ENCODE measurements at regions not wholly inside any gene's neighbourhood (a gene's known extent, or its start where the extent isn't known, plus 50 kb on each side); places are given as distances from the start of the nearest gene placed in this dataset.

GRCh38 chr16:17853958-17854357 lies 383.2 kb upstream of the XYLT1 start:
- ChIA-PET POLR2A (no interaction called here), CTCF (no interaction called here)
- no peaks in the 10 kb centered on the region for H3K4me1 Mint-ChIP-seq
- ATAC-seq = no peak
- no peak overlapping the region for H3K4me3 Mint-ChIP-seq
- no peak for DNase-seq (ENCODE audit: low spot score)
- TF ChIP-seq PRRX2 (CRISPR knock-in tag; IDR thresholded peaks at IDR 0.05) = no peak
- TF ChIP-seq, protein P1, sequence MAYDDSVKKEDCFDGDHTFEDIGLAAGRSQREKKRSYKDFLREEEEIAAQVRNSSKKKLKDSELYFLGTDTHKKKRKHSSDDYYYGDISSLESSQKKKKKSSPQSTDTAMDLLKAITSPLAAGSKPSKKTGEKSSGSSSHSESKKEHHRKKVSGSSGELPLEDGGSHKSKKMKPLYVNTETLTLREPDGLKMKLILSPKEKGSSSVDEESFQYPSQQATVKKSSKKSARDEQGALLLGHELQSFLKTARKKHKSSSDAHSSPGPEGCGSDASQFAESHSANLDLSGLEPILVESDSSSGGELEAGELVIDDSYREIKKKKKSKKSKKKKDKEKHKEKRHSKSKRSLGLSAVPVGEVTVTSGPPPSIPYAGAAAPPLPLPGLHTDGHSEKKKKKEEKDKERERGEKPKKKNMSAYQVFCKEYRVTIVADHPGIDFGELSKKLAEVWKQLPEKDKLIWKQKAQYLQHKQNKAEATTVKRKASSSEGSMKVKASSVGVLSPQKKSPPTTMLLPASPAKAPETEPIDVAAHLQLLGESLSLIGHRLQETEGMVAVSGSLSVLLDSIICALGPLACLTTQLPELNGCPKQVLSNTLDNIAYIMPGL (CRISPR knock-in tag; IDR thresholded peaks at IDR 0.05) = no peak
- TF ChIP-seq NFE2L1 (CRISPR knock-in tag; IDR thresholded peaks at IDR 0.05) = no peak
- TF ChIP-seq SMAD3 (CRISPR knock-in tag; IDR thresholded peaks at IDR 0.05; ENCODE audit: borderline replicate concordance) = no peak
- no peak for TF ChIP-seq FOXK1 (CRISPR knock-in tag; IDR thresholded peaks at IDR 0.05)
- no peak for TF ChIP-seq ZNF317 (CRISPR knock-in tag; IDR thresholded peaks at IDR 0.05; ENCODE audit: borderline replicate concordance, low read depth)
- TF ChIP-seq NR3C1 (CRISPR knock-in tag; conservative IDR thresholded peaks at IDR 0.05; ENCODE audit: low read depth) = no peak
- no peak for TF ChIP-seq ZNF219 (CRISPR knock-in tag; IDR thresholded peaks at IDR 0.05; ENCODE audit: borderline replicate concordance)
- TF ChIP-seq ATF1 (CRISPR knock-in tag; IDR thresholded peaks at IDR 0.05) = no peak
- no peak for TF ChIP-seq JAZF1 (CRISPR knock-in tag; IDR thresholded peaks at IDR 0.05)
- TF ChIP-seq CREB1 (CRISPR knock-in tag; IDR thresholded peaks at IDR 0.05) = no peak
- TF ChIP-seq TCF7 (CRISPR knock-in tag; IDR thresholded peaks at IDR 0.05; ENCODE audit: low read depth) = no peak
- no peak for TF ChIP-seq ETV6 (CRISPR knock-in tag; IDR thresholded peaks at IDR 0.05)
- no peaks in the 10 kb centered on the region for H3K27me3 Mint-ChIP-seq (ENCODE audit: low read depth)
- H3K36me3 Mint-ChIP-seq = no peaks in the 10 kb centered on the region
- no peak overlapping the region for H3K27ac Mint-ChIP-seq
- peaks cover 22% of the 10 kb centered on the region for H3K9me3 Mint-ChIP-seq

- Mint-ChIP-seq H3K9me3 (peaks cover 22% of the 10 kb centered on the region), H3K27ac (no peak overlapping the region), H3K27me3 (ENCODE audit: low read depth) (no peaks in the 10 kb centered on the region), H3K4me3 (no peak overlapping the region), H3K4me1 (no peaks in the 10 kb centered on the region), H3K36me3 (no peaks in the 10 kb centered on the region)
- DNase-seq (ENCODE audit: low spot score) (no peak), ATAC-seq (no peak)
- POLR2A ChIA-PET = no interaction called here
- CTCF ChIA-PET = no interaction called here
- TF ChIP-seq NFE2L1 (CRISPR knock-in tag; IDR thresholded peaks at IDR 0.05) (no peak), GRHL2 (CRISPR knock-in tag; IDR thresholded peaks at IDR 0.05; ENCODE audit: insufficient replicate concordance, severe bottlenecking) (no peak), ZMAT4 (CRISPR knock-in tag; IDR thresholded peaks at IDR 0.05) (no peak), SMAD3 (CRISPR knock-in tag; IDR thresholded peaks at IDR 0.05; ENCODE audit: borderline replicate concordance) (no peak)
- TF ChIP-seq, protein P2, sequence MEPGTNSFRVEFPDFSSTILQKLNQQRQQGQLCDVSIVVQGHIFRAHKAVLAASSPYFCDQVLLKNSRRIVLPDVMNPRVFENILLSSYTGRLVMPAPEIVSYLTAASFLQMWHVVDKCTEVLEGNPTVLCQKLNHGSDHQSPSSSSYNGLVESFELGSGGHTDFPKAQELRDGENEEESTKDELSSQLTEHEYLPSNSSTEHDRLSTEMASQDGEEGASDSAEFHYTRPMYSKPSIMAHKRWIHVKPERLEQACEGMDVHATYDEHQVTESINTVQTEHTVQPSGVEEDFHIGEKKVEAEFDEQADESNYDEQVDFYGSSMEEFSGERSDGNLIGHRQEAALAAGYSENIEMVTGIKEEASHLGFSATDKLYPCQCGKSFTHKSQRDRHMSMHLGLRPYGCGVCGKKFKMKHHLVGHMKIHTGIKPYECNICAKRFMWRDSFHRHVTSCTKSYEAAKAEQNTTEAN (CRISPR knock-in tag; IDR thresholded peaks at IDR 0.05) = no peak
Observed at GRCh38 chr16:17852977-17853702, 382.4 kb upstream of the XYLT1 start.

- H3K4me1 Mint-ChIP-seq = no peaks in the 10 kb centered on the region
- CTCF ChIA-PET = interaction anchor here (0.7 to 1.5 kb wide), 3 partner anchors 101 to 639 kb away, joined by 3 to 5 read pairs (median 4); no protein-coding TSS in a partner anchor
- TF ChIP-seq, protein P3, sequence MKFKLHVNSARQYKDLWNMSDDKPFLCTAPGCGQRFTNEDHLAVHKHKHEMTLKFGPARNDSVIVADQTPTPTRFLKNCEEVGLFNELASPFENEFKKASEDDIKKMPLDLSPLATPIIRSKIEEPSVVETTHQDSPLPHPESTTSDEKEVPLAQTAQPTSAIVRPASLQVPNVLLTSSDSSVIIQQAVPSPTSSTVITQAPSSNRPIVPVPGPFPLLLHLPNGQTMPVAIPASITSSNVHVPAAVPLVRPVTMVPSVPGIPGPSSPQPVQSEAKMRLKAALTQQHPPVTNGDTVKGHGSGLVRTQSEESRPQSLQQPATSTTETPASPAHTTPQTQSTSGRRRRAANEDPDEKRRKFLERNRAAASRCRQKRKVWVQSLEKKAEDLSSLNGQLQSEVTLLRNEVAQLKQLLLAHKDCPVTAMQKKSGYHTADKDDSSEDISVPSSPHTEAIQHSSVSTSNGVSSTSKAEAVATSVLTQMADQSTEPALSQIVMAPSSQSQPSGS (CRISPR knock-in tag; IDR thresholded peaks at IDR 0.05; ENCODE audit: borderline replicate concordance, low read depth) = no peak
- TF ChIP-seq, protein P4, sequence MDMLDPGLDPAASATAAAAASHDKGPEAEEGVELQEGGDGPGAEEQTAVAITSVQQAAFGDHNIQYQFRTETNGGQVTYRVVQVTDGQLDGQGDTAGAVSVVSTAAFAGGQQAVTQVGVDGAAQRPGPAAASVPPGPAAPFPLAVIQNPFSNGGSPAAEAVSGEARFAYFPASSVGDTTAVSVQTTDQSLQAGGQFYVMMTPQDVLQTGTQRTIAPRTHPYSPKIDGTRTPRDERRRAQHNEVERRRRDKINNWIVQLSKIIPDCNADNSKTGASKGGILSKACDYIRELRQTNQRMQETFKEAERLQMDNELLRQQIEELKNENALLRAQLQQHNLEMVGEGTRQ (CRISPR knock-in tag; IDR thresholded peaks at IDR 0.05) = no peak
- TF ChIP-seq, protein P5, sequence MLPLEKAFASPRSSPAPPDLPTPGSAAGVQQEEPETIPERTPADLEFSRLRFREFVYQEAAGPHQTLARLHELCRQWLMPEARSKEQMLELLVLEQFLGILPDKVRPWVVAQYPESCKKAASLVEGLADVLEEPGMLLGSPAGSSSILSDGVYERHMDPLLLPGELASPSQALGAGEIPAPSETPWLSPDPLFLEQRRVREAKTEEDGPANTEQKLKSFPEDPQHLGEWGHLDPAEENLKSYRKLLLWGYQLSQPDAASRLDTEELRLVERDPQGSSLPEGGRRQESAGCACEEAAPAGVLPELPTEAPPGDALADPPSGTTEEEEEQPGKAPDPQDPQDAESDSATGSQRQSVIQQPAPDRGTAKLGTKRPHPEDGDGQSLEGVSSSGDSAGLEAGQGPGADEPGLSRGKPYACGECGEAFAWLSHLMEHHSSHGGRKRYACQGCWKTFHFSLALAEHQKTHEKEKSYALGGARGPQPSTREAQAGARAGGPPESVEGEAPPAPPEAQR (CRISPR knock-in tag; IDR thresholded peaks at IDR 0.05) = no peak
- TF ChIP-seq SOX15 (CRISPR knock-in tag; IDR thresholded peaks at IDR 0.05) (no peak), CREB1 (CRISPR knock-in tag; IDR thresholded peaks at IDR 0.05) (no peak), JUN (CRISPR knock-in tag; IDR thresholded peaks at IDR 0.05) (no peak)
Observed at GRCh38 chr16:17850581-17851250, 380.0 kb upstream of the XYLT1 start.

More at GRCh38 chr16:17850581-17851250, 380.0 kb upstream of the XYLT1 start:
- no peaks in the 10 kb centered on the region for H3K36me3 Mint-ChIP-seq
- peaks cover 10% of the 10 kb centered on the region for H3K9me3 Mint-ChIP-seq
- POLR2A ChIA-PET = no interaction called here
- H3K27me3 Mint-ChIP-seq (ENCODE audit: low read depth) = no peaks in the 10 kb centered on the region
- no peak overlapping the region for H3K27ac Mint-ChIP-seq
- H3K4me3 Mint-ChIP-seq = no peak overlapping the region
- DNase-seq (ENCODE audit: low spot score) (no peak), ATAC-seq (no peak)

Measured in WTC11 (cell line).